ENCODE measurements at regions not wholly inside any gene's neighbourhood (a gene's known extent, or its start where the extent isn't known, plus 50 kb on each side); places are given as distances from the start of the nearest gene placed in this dataset.

- TF ChIP-seq ZBTB4 (CRISPR knock-in tag; IDR thresholded peaks at IDR 0.05) (no peak), YY1 (IDR thresholded peaks at IDR 0.05; ENCODE audit: low read depth, low read length) (0 out of 2 replicates have a peak, but pooled peaks have one; percentile 17), ZBTB11 (CRISPR knock-in tag; IDR thresholded peaks at IDR 0.05) (no peak), ZNF217 (IDR thresholded peaks at IDR 0.05) (peak; percentile 49; the same call in 1 of the 2 replicates), CBFB (IDR thresholded peaks at IDR 0.05; ENCODE audit: low read depth) (peak; percentile 76), SKIL (IDR thresholded peaks at IDR 0.05; ENCODE audit: low read depth, poor library complexity, severe bottlenecking) (peak; percentile 85), CHD2 (IDR thresholded peaks at IDR 0.05; ENCODE audit: borderline replicate concordance, low read depth, low read length) (no peak), POLR2AphosphoS2 (IDR thresholded peaks at IDR 0.05; ENCODE audit: low read depth, low read length) (no peak), ATF2 (IDR thresholded peaks at IDR 0.05; ENCODE audit: low read length) (peak; percentile 48), MLLT1 (IDR thresholded peaks at IDR 0.05) (peak; percentile 93), MTA2 (IDR thresholded peaks at IDR 0.05; ENCODE audit: low read depth) (peak; percentile 79), SRF (IDR thresholded peaks at IDR 0.05; ENCODE audit: low read depth in 2 of 2, low read length in 2 of 2) (no peak), LARP7 (IDR thresholded peaks at IDR 0.05) (no peak), EZH2 (IDR thresholded peaks at IDR 0.05; ENCODE audit: borderline replicate concordance, control insufficient read depth, low read depth, low read length) (no peak), ZNF207 (IDR thresholded peaks at IDR 0.05; ENCODE audit: borderline replicate concordance) (no peak), RAD51 (IDR thresholded peaks at IDR 0.05) (no peak)
Measured at GRCh38 chr11:127074151-127074761, 73.7 kb upstream of the KIRREL3 start (continued).

Measured in GM12878 (cell line).